Stimulated activated naive CD8-positive, alpha-beta T cell treated with anti-CD3 and anti-CD28 coated beads, Interleukin-15, Interleukin-2, amounts not matched to agents 100 U/mL and 50 U/mL, for 24 hours (primary cell): ENCODE measurements at regions not wholly inside any gene's neighbourhood (a gene's known extent, or its start where the extent isn't known, plus 50 kb on each side); places are given as distances from the start of the nearest gene placed in this dataset.
"Not testable (repeated sequence)": the region's sequence is repeated elsewhere in the genome, so short reads cannot be mapped to it uniquely, and the experiment has no call there.

Source experiments
- ATAC-seq: fragments of 150-1000 bp; cut with Tn5 transposase; one replicate; pipeline ENCODE4 v1.10.0; 2021
- DNase-seq: peaks from one replicate; pipeline ENCODE4 v3.0.0; 2021

DNA sequence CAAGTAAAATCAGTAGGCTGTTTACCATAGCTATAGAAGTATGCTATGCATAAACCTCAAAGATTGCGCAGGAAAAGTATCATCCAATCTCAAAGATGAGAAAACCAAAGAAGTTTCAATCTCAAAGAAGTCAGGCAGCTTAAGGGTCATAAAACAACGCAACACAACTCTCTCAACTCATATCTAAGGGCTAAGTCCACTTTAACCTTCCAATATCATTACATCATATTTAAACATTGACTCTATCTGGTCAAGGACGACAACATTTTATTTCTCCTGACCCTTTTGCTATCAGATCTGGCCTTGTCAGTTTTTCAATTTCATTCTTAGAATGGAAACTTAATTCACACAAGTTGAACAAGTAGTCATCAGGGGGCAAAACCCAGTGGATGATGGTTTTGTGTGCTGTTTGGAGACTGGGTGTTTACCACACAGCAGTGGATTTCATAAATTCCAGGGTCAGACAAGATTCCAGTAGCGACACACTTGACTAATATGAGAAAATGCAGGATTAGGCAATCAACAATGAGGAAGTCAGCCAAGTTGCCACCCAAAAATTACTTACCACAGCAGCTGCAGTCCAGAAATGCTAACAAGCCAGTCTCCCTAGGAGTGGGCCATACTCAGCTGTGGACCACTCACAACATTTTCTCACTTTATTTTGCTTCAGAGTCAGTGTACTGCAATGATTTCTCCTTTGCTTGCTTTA is 108.7 kb upstream of the NBPF26 start:
- not testable (repeated sequence) for DNase-seq, ATAC-seq

- ATAC-seq, DNase-seq: not testable (repeated sequence)
Observed at GRCh38 chr1:120617493-120617892, 106.3 kb upstream of the NBPF26 start.

DNA sequence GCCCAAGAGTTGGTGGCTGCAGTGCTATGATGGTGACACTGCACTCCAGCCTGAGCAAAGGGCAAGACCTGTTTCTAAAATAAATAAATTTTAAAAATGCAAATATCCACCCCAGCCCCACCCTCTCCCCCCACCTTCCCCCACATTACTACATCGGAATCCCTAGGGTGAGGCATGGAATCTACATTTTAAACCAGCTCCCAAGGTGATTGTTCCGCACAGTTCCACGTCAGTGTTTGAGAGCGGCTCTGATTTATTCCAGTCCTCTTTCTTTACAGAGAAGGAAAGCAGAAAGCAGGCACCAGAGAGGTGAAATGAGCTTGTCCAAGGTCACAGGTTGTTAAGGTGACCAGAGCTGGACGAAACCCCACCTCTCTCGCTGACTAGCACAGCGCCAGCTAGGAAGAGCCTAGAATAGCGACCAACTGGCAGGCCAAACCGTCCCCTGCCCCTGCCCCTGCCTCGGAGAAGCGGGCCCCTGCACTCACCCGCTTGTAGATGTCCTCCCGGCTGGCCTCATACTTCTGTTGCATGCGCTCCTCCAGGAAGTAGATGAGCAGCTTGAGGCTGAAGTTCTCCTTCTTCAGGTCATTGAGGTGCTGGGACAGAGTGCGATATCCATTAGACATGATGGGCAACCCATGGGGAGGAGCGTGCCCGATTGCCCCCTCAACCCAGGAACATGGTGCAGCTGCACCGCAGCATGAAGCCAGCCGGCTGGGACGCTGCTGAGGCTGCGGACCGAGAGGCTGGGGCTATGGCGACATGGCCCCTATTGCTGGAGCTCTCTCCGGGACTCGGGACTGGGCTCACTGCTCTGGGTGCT is 103.7 kb upstream of the NBPF26 start:
- ATAC-seq, DNase-seq: not testable (repeated sequence)

DNA sequence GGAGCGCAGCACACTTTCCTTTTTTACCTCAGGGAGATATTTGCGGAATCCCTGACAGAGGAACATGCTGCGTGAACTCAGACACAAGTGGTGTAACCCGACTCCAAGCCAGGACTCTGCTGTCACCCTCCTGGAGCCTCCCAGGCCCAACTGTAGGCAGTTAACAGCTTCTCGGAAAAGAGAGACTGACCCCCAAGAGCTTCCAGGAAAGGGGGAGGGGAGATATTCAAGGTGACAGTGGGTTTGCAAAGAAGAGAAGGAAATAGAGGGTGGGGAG is 103.1 kb upstream of the NBPF26 start:
- not testable (repeated sequence) for DNase-seq, ATAC-seq

DNA sequence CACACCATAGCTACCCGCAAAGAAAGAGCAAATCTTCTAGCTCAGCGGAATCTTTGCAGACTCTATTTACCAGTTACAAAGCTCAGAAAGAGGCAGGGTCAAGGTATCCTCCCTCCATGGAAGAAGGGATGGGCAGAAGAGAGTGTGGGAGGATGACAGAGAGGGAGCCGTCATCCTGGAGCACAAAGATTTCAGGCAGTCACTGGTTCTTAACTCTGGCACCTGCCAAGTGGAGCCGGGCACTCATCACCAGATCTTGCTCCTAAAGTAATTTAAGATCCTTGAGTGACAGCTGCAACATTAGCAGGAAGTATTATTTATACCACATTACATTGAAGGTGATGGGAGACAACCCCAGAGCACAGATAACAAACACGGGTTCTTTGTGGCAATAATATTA is 102.5 kb upstream of the NBPF26 start:
- ATAC-seq, DNase-seq: not testable (repeated sequence)

DNA sequence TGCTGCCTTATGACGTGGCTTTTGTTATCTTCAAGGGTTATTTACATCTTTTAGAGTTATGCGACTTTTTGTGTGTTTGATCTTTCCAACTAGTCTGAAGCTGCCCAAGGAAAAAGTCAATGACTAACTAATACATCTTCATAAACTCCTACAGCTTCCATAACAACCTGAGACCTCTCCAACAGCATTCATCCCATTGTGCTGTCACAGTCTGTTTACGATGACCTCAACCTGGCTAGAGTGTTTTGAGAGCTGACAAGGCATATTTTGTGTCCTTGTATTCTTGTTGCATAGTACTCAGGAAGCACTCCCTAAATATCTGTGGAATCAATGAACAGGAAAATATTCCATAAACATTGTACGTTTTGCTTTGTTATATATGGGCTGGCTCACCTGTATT is 100.2 kb upstream of the NBPF26 start:
- ATAC-seq, DNase-seq: not testable (repeated sequence)

DNA sequence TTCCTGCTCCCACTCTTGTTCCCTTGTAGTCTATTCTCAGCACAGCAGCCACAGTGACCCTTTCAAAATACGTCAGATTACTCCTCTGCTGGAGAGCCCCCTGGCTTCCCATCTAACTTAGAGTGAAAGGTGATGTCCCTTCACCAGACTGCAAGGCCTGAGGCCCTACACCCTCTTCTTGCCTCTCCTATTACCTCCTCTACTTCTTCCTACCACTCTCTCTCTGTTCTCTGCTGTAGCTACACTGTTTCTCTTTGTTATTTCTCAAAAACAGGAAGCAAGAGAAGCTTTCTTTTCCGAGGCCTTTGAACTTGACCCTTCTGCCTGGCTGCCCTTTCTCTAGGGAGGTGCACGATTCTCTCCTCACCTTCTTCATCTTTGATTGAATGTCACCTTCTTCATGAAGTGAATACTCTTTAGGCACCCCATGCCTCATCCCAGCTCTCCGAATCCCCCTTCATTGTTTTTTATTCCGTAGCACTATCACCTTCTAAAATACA is 99.1 kb upstream of the NBPF26 start:
- DNase-seq, ATAC-seq: not testable (repeated sequence)

GRCh38 chr1:120629832-120630455 is 93.8 kb upstream of the NBPF26 start:
- DNase-seq, ATAC-seq: not testable (repeated sequence)

DNA sequence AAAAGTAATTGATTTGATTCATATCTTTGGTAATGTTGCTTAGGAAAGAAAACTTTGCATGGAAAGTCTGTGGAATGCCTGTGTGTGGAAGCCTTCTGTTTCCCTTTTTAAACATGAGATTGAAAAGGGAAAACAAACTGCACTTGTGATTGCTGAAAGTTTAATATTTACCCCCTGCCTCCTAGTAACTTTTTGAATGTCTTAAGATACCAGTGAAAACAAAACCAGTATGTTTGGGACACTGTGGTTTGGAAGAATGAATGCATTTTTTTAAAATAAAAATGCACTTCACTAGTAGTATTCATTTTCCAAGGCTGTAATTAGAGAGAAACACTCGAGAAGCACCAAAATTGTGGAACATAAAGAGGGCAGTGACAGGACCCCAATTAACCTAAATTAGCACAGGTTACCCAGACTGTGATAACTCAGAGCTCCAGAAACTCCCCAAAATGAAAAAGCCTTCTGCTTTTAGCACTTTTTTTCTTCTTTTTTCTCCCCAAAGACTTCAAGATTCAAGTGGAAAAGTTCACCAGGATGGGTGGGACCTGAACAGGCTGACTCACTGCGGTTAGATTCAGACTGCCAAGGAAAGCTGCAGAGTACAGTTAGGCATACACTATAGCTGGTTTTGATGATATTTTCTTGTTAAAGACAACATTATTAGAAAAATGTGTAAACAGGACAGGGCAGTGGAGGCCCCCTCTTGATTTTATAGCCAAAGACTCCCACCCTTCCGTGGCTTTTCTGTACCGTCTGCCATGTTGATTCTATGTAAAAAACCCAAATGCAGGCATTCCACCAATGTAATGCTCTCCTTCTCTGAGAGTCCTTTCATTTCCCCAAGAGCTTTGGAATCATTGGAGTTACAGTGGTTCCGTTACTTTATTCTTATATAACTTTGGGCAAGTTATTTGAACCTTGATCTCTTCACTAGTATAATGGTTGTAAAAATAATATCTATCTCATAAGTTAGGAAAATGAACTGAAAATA is 88.6 kb upstream of the NBPF26 start:
- ATAC-seq, DNase-seq: not testable (repeated sequence)

GRCh38 chr1:120640261-120641013 is 83.3 kb upstream of the NBPF26 start:
- ATAC-seq: peak; percentile 32
- DNase-seq: not testable (repeated sequence)

DNA sequence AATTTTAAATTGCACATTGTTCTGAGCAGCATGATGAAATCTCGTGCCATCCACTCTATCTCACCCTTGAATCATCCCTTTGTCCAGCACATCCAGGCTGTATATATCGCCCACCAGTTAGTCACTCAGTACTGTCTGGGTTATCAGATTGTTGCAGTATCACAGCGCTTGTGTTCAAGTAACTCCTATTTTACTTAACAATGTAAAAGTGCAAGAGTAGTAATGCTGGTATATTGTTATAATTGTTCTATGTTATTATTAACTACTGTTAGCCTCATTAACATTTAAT is 82.8 kb upstream of the NBPF26 start:
- peak; percentile 57 for ATAC-seq
- DNase-seq: not testable (repeated sequence)

DNA sequence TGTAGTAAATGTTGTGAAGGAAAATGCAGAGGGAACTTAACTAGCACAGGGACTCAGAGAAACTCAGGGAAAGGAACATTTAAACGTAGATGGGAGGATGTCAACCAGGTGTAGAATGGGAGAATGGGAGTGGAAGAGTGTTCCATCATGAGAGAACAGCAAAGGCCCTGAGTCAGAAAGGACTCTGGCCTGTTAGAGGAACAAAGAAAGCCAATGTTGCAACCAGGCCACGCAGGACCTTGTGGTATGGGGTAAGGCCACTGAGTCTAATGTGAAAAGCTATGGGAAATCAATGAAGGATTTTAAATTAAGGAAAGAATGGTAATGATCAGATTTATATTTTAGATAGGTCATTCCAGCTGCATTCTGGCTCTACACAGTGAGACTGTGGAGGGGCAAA is 76.6 kb upstream of the NBPF26 start:
- ATAC-seq, DNase-seq: not testable (repeated sequence)

GRCh38 chr1:120648915-120649623 is 74.7 kb upstream of the NBPF26 start:
- ATAC-seq, DNase-seq: not testable (repeated sequence)

DNA sequence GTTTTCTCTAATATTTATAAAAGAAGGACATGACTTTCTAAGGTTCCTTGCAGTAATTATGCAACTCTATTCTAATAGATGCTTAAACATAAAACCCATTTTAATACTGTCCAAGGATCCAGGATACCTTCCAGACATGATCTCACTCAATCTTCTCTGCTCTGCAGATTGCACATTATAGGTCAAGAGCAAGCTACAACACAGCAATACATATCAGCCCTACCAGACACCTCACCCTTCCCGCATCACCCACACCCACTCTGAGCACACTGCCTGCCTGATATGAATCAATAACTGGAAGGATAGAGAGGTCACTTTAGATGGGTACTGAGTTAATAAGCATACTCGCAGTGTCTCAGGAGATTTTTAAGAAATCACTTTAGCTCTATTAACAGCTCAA is 74.0 kb upstream of the NBPF26 start:
- not testable (repeated sequence) for ATAC-seq, DNase-seq

DNA sequence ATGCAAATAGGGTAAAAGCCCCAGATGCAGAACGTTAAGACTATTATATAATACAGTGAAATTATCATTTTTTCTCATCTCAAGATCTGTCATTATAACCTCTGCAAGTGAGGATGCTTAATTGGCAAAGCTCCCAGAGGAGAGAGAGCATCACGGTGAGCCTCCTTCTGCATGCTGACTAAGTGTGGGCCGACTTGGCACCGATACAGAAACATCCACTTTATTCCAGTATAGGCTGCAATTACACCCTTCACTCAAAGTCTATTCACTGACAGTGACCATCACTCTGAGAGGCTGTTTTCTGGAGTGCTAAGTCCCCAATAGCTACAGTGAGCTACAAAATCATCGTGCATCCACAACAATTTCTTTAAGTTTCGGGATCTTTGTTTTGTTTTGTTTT is 69.6 kb upstream of the NBPF26 start:
- not testable (repeated sequence) for ATAC-seq, DNase-seq

DNA sequence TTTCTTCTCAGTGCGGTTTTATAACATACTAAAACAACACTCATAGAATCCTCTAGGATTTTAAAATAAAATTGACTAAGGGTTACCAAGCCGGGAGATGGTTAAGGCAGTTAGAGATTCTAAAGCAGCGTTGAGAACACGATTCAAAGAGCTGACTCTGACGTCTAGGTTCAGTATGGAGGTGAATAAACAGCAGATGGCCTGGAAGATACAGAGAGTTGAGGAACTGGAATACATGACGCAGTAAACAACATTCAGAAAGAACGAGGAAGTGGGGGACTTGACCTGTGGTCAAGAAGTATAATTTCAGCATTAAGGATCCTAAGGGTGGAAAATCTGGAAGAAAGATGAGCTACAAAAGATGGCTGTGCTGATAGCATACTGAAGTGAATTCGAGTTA is 68.4 kb upstream of the NBPF26 start:
- not testable (repeated sequence) for DNase-seq, ATAC-seq

DNA sequence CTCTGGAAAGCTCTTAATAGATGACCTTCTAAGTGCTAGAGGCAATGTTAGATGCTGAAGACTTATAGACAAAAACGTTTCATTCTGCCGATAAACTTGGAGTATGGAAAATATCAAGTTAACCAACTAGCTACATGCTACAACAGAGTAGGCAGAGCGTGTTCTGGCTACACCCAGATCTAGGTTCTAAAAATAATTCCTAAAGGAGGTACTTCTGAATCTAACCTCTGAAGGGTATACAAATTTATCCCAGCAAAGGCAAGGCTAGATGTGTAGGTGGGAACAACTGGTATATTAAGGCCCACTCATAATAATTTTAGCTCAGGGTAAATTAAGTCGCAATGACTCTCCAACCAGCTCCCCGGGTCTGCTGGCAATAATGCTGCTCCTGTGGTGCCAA is 67.6 kb upstream of the NBPF26 start:
- not testable (repeated sequence) for DNase-seq, ATAC-seq

GRCh38 chr1:120657804-120658203 is 65.9 kb upstream of the NBPF26 start:
- DNase-seq, ATAC-seq: not testable (repeated sequence)

- not testable (repeated sequence) for DNase-seq, ATAC-seq
Observed at GRCh38 chr1:120658622-120659021, 65.1 kb upstream of the NBPF26 start.

DNA sequence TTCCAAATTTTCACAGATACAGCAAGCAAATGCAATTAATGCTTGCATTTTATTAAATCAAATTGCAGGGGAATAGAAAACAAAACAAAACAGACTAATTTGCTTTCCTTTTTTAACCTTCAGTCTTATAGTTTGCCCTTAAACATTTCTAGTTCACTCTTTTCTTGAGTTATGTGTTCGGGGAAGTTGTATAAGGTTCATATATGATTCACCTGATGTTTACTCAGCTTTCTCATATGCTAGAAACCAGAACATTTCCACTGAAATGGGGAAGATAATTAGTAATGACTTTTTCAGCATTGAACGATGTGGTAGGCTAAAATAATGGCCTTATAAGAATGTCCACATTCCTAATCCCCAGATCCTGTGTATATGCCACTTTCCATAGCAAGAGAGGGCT is 64.6 kb upstream of the NBPF26 start:
- DNase-seq, ATAC-seq: not testable (repeated sequence)
